Endothelial cell of umbilical vein (primary cell): ENCODE measurements at regions not wholly inside any gene's neighbourhood (a gene's known extent, or its start where the extent isn't known, plus 50 kb on each side); places are given as distances from the start of the nearest gene placed in this dataset.

ENCODE experiments used
- BruUV-seq: library from RNA; stranded (reverse); fragments of 400-500 nt; replicated peaks from 2 replicates; lab custom pipeline; 2021; lab: Mats Ljungman, UMichigan
- CTCF ChIA-PET: fragments of 300-600, 350-600 bp; sonication (Branson Sonifier 250); formaldehyde crosslinking; loops from one replicate; lab custom pipeline; 2021; ENCODE audit warnings: antibody characterized with exemption, inconsistent platforms; lab: Charles Lee
- POLR2A ChIA-PET: fragments of 300-600, 350-600 bp; sonication (Branson Sonifier 250); formaldehyde crosslinking; loops from one replicate; lab custom pipeline; 2021; ENCODE audit warnings: antibody characterized with exemption, inconsistent platforms; lab: Charles Lee
- DNase-seq: peaks from one replicate; pipeline ENCODE4 v3.0.0-alpha.2; 2011; ENCODE audit warnings: low read depth, low spot score
- FAIRE-seq: peaks from 2 replicates; lab custom pipeline; 2011; peaks lifted over from hg19 to GRCh38; lab: Jason Lieb, UNC
- H2AFZ ChIP-seq: 2 replicates; pipeline ENCODE4 v1.6.0; 2012; ENCODE audit warnings: low read depth, low read length, control low read depth, inconsistent platforms
- H3K27ac ChIP-seq: 2 replicates; pipeline ENCODE4 v1.5.1; 2011; ENCODE audit warnings: low read depth, mild to moderate bottlenecking, control low read depth, low read length, moderate library complexity; ENCODE audit not compliant: insufficient read depth
- H3K27me3 ChIP-seq, 2 experiments: 2 replicates each; pipeline versions ENCODE4 v1.6.0 to v1.6.1; 2011; ENCODE audit warnings: low read length in 2 of 2, mixed read lengths in 1 of 2; ENCODE audit not compliant: control insufficient read depth in 2 of 2, insufficient read depth in 2 of 2
- H3K36me3 ChIP-seq, 2 experiments: 2 replicates in 1 of 2; 3 replicates in 1 of 2; pipeline ENCODE4 v1.5.1; 2011; ENCODE audit warnings: low read length in 2 of 2, mild to moderate bottlenecking in 1 of 2, moderate library complexity in 1 of 2; ENCODE audit not compliant: control insufficient read depth in 2 of 2, insufficient read depth in 2 of 2; ENCODE audit errors: extremely low read depth in 1 of 2
- H3K4me1 ChIP-seq: 3 replicates; pipeline ENCODE4 v1.5.1; 2011; ENCODE audit warnings: mild to moderate bottlenecking, low read length; ENCODE audit not compliant: control insufficient read depth, insufficient read depth; ENCODE audit errors: extremely low read depth
- H3K4me2 ChIP-seq: 2 replicates; pipeline ENCODE4 v1.6.1; 2011; ENCODE audit warnings: low read length, control low read depth, mixed read lengths; ENCODE audit not compliant: insufficient read depth
- H3K4me3 ChIP-seq, 3 experiments: fragments of 200-600 bp in 1 of 3; sonication (generic), shearing (Covaris generic) in 1 of 3; replicated peaks in 1 of 3; 2 replicates each; pipeline ENCODE4 v1.5.1; 2011 to 2016; ENCODE audit warnings: control low read depth in 3 of 3, low read length in 3 of 3, mild to moderate bottlenecking in 2 of 3, inconsistent platforms in 1 of 3, low read depth in 1 of 3, moderate library complexity in 1 of 3; ENCODE audit not compliant: insufficient read depth in 1 of 3
- H3K79me2 ChIP-seq: 2 replicates; pipeline ENCODE4 v1.6.0; 2012; ENCODE audit warnings: low read length, inconsistent platforms; ENCODE audit not compliant: control insufficient read depth, insufficient read depth
- H3K9ac ChIP-seq: replicated peaks from 2 replicates; pipeline ENCODE3; 2011; ENCODE audit warnings: low read length, control low read depth; ENCODE audit not compliant: insufficient read depth; ENCODE audit errors: extremely low read depth
- H3K9me1 ChIP-seq: replicated peaks from 3 replicates; pipeline ENCODE4 v1.6.0; 2011; ENCODE audit warnings: mild to moderate bottlenecking, low read length; ENCODE audit not compliant: control insufficient read depth, insufficient read depth; ENCODE audit errors: extremely low read depth
- H3K9me3 ChIP-seq: replicated peaks from 2 replicates; pipeline ENCODE4 v1.5.1; 2012; ENCODE audit warnings: low read length, inconsistent platforms; ENCODE audit not compliant: control insufficient read depth, insufficient read depth
- H4K20me1 ChIP-seq: replicated peaks from 2 replicates; pipeline ENCODE3; 2011; ENCODE audit warnings: mild to moderate bottlenecking, low read length; ENCODE audit not compliant: control insufficient read depth, insufficient read depth; ENCODE audit errors: extremely low read depth
- EZH2 ChIP-seq: IDR thresholded peaks from 2 replicates; pipeline ENCODE4 v1.6.1; 2012; ENCODE audit warnings: borderline replicate concordance, low read depth, mild to moderate bottlenecking, moderate library complexity, low read length, inconsistent platforms; ENCODE audit not compliant: severe bottlenecking
- FOS ChIP-seq: IDR thresholded peaks from 2 replicates; pipeline ENCODE4 v1.6.1; 2011; ENCODE audit warnings: mild to moderate bottlenecking, low read length, moderate library complexity, borderline replicate concordance; ENCODE audit not compliant: insufficient read depth
- GATA2 ChIP-seq: IDR thresholded peaks from 2 replicates; pipeline ENCODE4 v1.7.0; 2011; ENCODE audit warnings: low read depth, mild to moderate bottlenecking, moderate library complexity, mixed read lengths, low read length; ENCODE audit not compliant: insufficient read length, insufficient read depth
- JUN ChIP-seq: IDR thresholded peaks from 2 replicates; pipeline ENCODE4 v1.6.1; 2011; ENCODE audit warnings: borderline replicate concordance, low read depth; ENCODE audit not compliant: insufficient read length, insufficient read depth
- MYC ChIP-seq: IDR thresholded peaks from one replicate; pipeline ENCODE4 v1.6.1; 2011; ENCODE audit warnings: mild to moderate bottlenecking, low read depth, low read length
- POLR2A ChIP-seq: IDR thresholded peaks from 2 replicates; pipeline ENCODE4 v1.6.1; 2012; ENCODE audit warnings: low read depth, mild to moderate bottlenecking, control low read depth, low read length
- POLR2AphosphoS5 ChIP-seq: IDR thresholded peaks from 2 replicates; pipeline ENCODE4 v1.6.1; 2012; ENCODE audit warnings: low read depth, mild to moderate bottlenecking, control low read depth, low read length, moderate library complexity; ENCODE audit not compliant: insufficient read depth
- dilution Hi-C: fragments of 300-500 bp; cut with MboI; formaldehyde crosslinking; loops from one replicate; pipeline ENCODE4 v1.15.0; 2019; ENCODE audit warnings: low sequenced_read_pairs; ENCODE audit not compliant: extremely low pct_ligation_motif_present
- intact Hi-C: fragments of 100-400 bp; cut with micrococcal nuclease; formaldehyde crosslinking; loops from one replicate; pipeline ENCODE4 v1.10.0; 2022
- TF ChIP-seq, protein P1 (sequence below): IDR thresholded peaks from 2 replicates; pipeline ENCODE4 v1.6.1; 2011; ENCODE audit not compliant: insufficient read depth, insufficient read length
- TF ChIP-seq, protein P2 (sequence below), 2 donors: IDR thresholded peaks; 1 replicate in 1 of 2; 2 replicates in 1 of 2; pipeline ENCODE4 v1.5.1; 2011; ENCODE audit warnings: low read length in 2 of 2, mild to moderate bottlenecking in 2 of 2, moderate library complexity in 2 of 2, control low read depth in 1 of 2, inconsistent platforms in 1 of 2, low read depth in 1 of 2; ENCODE audit not compliant: insufficient read depth in 1 of 2; ENCODE audit errors: extremely low read depth in 1 of 2

- DNase-seq, result peak; percentile 99
- dilution Hi-C loops (no loop called here), intact Hi-C loops (loop anchor here (1.0 kb wide), 5 partner anchors 10 to 35 kb away; no protein-coding TSS in a partner anchor)
- Histone ChIP-seq H3K9me3 (no peaks in the 10 kb centered on the region), H3K4me2 (peak overlapping the region; percentile 32), H3K9me1 (no peaks in the 10 kb centered on the region), H3K9ac (no peak overlapping the region), H2AFZ (no peak overlapping the region), H3K79me2 (no peaks in the 10 kb centered on the region), H3K4me3 (no peak overlapping the region), H3K27me3 (no peaks in the 10 kb centered on the region), H3K36me3 (no peaks in the 10 kb centered on the region), H4K20me1 (no peaks in the 10 kb centered on the region), H3K27ac (peak overlapping the region; percentile 59), H3K4me1 (peaks cover 39% of the 10 kb centered on the region)
- POLR2A ChIA-PET, result interaction anchor here (0.7 kb wide), 1 partner anchor 34 kb away, joined by 3 read pairs; no protein-coding TSS in a partner anchor
- TF ChIP-seq POLR2A (no peak), EZH2 (no peak), JUN (no peak), GATA2 (peak; percentile 98), POLR2AphosphoS5 (peak; percentile 92), FOS (peak; percentile 92), MYC (peak; percentile 19)
- TF ChIP-seq, protein P1, sequence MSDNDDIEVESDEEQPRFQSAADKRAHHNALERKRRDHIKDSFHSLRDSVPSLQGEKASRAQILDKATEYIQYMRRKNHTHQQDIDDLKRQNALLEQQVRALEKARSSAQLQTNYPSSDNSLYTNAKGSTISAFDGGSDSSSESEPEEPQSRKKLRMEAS, result no peak
- TF ChIP-seq, protein P2, sequence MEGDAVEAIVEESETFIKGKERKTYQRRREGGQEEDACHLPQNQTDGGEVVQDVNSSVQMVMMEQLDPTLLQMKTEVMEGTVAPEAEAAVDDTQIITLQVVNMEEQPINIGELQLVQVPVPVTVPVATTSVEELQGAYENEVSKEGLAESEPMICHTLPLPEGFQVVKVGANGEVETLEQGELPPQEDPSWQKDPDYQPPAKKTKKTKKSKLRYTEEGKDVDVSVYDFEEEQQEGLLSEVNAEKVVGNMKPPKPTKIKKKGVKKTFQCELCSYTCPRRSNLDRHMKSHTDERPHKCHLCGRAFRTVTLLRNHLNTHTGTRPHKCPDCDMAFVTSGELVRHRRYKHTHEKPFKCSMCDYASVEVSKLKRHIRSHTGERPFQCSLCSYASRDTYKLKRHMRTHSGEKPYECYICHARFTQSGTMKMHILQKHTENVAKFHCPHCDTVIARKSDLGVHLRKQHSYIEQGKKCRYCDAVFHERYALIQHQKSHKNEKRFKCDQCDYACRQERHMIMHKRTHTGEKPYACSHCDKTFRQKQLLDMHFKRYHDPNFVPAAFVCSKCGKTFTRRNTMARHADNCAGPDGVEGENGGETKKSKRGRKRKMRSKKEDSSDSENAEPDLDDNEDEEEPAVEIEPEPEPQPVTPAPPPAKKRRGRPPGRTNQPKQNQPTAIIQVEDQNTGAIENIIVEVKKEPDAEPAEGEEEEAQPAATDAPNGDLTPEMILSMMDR (IDR thresholded peaks at IDR 0.05; ENCODE audit: extremely low read depth in 1 of 2, insufficient read depth in 1 of 2, low read depth in 1 of 2, low read length in 2 of 2), result no peak
- CTCF ChIA-PET, result interaction anchor here (0.9 to 1.8 kb wide), 4 partner anchors 10 to 108 kb away, joined by 3 to 14 read pairs (median 4); no protein-coding TSS in a partner anchor
- no TSS peak for BruUV-seq
- FAIRE-seq, result peak; percentile 98
Observed at GRCh38 chr5:82387001-82387818, 109.1 kb upstream of the RPS23 start.
